Lower lobe of right lung (tissue), 2 donors: ENCODE measurements at regions not wholly inside any gene's neighbourhood (a gene's known extent, or its start where the extent isn't known, plus 50 kb on each side); places are given as distances from the start of the nearest gene placed in this dataset.

Source experiments
- ATAC-seq, 2 donors: fragments of 200-7000 bp; cut with Tn5 transposase; one replicate each; pipeline ENCODE4 v1.9.1; 2020 to 2022; ENCODE audit warnings: mild to moderate bottlenecking in 2 of 2, moderate library complexity in 2 of 2
- DNase-seq: peaks from one replicate; pipeline ENCODE4 v3.0.0-alpha.2; 2020
- H3K27ac ChIP-seq: fragments of 200-600 bp; one replicate; pipeline ENCODE4 v1.8.0; 2022
- H3K27me3 ChIP-seq: fragments of 200-600 bp; one replicate; pipeline ENCODE4 v1.8.0; 2022; ENCODE audit warnings: low read depth
- H3K36me3 ChIP-seq: fragments of 200-600 bp; one replicate; pipeline ENCODE4 v1.8.0; 2022; ENCODE audit warnings: mild to moderate bottlenecking
- H3K4me1 ChIP-seq: fragments of 200-600 bp; one replicate; pipeline ENCODE4 v1.8.0; 2022
- H3K4me3 ChIP-seq: fragments of 200-600 bp; one replicate; pipeline ENCODE4 v1.8.0; 2022; ENCODE audit warnings: mild to moderate bottlenecking
- H3K9me3 ChIP-seq: fragments of 200-600 bp; one replicate; pipeline ENCODE4 v1.8.0; 2022
- CTCF ChIP-seq: fragments of 200-600 bp; IDR thresholded peaks from one replicate; pipeline ENCODE4 v1.8.0; 2022; ENCODE audit warnings: antibody characterized with exemption, mild to moderate bottlenecking
- intact Hi-C: fragments of 100-400 bp; cut with DNase I; formaldehyde crosslinking; loops from one replicate; pipeline ENCODE4 v1.11.0; 2022
- donor health status: DM: no; HTN: yes; CAD: no; lungs with severe emphysema.

GRCh38 chr5:74418261-74418660 lies 222.3 kb downstream of the ENC1 start:
- Histone ChIP-seq H3K4me3 (no peak overlapping the region), H3K4me1 (peaks cover 5% of the 10 kb centered on the region), H3K27ac (no peak overlapping the region), H3K36me3 (no peaks in the 10 kb centered on the region), H3K27me3 (no peaks in the 10 kb centered on the region), H3K9me3 (no peaks in the 10 kb centered on the region)
- DNase-seq = no peak
- no peak for ATAC-seq
- intact Hi-C loops = no loop called here
- TF ChIP-seq CTCF = no peak

- no peak overlapping the region for H3K4me3 ChIP-seq
- ATAC-seq (peak; percentile 41 to 46), DNase-seq (no peak)
- intact Hi-C loops = no loop called here
- TF ChIP-seq CTCF = no peak
- no peaks in the 10 kb centered on the region for H3K27me3 ChIP-seq
- no peaks in the 10 kb centered on the region for H3K9me3 ChIP-seq
- H3K27ac ChIP-seq = no peak overlapping the region
- H3K36me3 ChIP-seq = no peaks in the 10 kb centered on the region
- peaks cover 5% of the 10 kb centered on the region for H3K4me1 ChIP-seq
Observed at GRCh38 chr5:74415695-74416102, 224.8 kb downstream of the ENC1 start.

GRCh38 chr5:74414228-74414627 lies 226.3 kb downstream of the ENC1 start:
- intact Hi-C loops = no loop called here
- H3K4me1 ChIP-seq = peaks cover 5% of the 10 kb centered on the region
- no peaks in the 10 kb centered on the region for H3K36me3 ChIP-seq
- no peak for ATAC-seq
- H3K27me3 ChIP-seq = no peaks in the 10 kb centered on the region
- H3K9me3 ChIP-seq = no peaks in the 10 kb centered on the region
- no peak overlapping the region for H3K4me3 ChIP-seq
- no peak for TF ChIP-seq CTCF
- no peak for DNase-seq
- H3K27ac ChIP-seq = no peak overlapping the region

- H3K4me3 ChIP-seq = no peak overlapping the region
- TF ChIP-seq CTCF = no peak
- intact Hi-C loops = no loop called here
- H3K27me3 ChIP-seq = no peaks in the 10 kb centered on the region
- peaks cover 5% of the 10 kb centered on the region for H3K4me1 ChIP-seq
- no peak overlapping the region for H3K27ac ChIP-seq
- no peaks in the 10 kb centered on the region for H3K36me3 ChIP-seq
- ATAC-seq (no peak), DNase-seq (no peak)
- no peaks in the 10 kb centered on the region for H3K9me3 ChIP-seq
Observed at GRCh38 chr5:74413403-74414048, 227.0 kb downstream of the ENC1 start.

GRCh38 chr5:74412066-74412465 lies 228.5 kb downstream of the ENC1 start:
- ATAC-seq = no peak
- intact Hi-C loops = no loop called here

More at GRCh38 chr5:74412066-74412465, 228.5 kb downstream of the ENC1 start:
- Histone ChIP-seq H3K27ac (no peak overlapping the region), H3K9me3 (no peaks in the 10 kb centered on the region), H3K27me3 (no peaks in the 10 kb centered on the region), H3K4me3 (no peak overlapping the region), H3K4me1 (peaks cover 5% of the 10 kb centered on the region), H3K36me3 (no peaks in the 10 kb centered on the region)
- TF ChIP-seq CTCF = no peak
- DNase-seq = no peak
